ENCODE measurements at regions not wholly inside any gene's neighbourhood (a gene's known extent, or its start where the extent isn't known, plus 50 kb on each side); places are given as distances from the start of the nearest gene placed in this dataset.
A peak's percentile ranks its signal among the peaks of the same experiment; 100 is the strongest.
"Not testable (repeated sequence)": the region's sequence is repeated elsewhere in the genome, so short reads cannot be mapped to it uniquely, and the experiment has no call there.

GRCh38 chrX:82732861-82733260 lies 775.2 kb upstream of the POU3F4 start:
- no peak for DNase-seq (ENCODE audit: low read depth)

GRCh38 chrX:82734140-82734539 lies 774.0 kb upstream of the POU3F4 start:
- no peak for DNase-seq (ENCODE audit: low read depth)

GRCh38 chrX:82738313-82738712 lies 769.8 kb upstream of the POU3F4 start:
- not testable (repeated sequence) for DNase-seq (ENCODE audit: low read depth)

- no peak for DNase-seq (ENCODE audit: low read depth)
These were observed 765.7 kb upstream of the POU3F4 start for GRCh38 chrX:82742351-82742750.

- not testable (repeated sequence) for DNase-seq (ENCODE audit: low read depth)
These were observed 762.4 kb upstream of the POU3F4 start for GRCh38 chrX:82745725-82746124.

GRCh38 chrX:82748906-82749505 lies 759.1 kb upstream of the POU3F4 start:
- DNase-seq (ENCODE audit: low read depth) = peak; percentile 14

- DNase-seq (ENCODE audit: low read depth) = no peak
These were observed 751.8 kb upstream of the POU3F4 start for GRCh38 chrX:82756272-82756671.

- no peak for DNase-seq (ENCODE audit: low read depth)
These were observed 750.5 kb upstream of the POU3F4 start for GRCh38 chrX:82757614-82758013.

GRCh38 chrX:82764521-82764920 lies 743.6 kb upstream of the POU3F4 start:
- DNase-seq (ENCODE audit: low read depth) = no peak

- DNase-seq (ENCODE audit: low read depth) = no peak
These were observed 742.3 kb upstream of the POU3F4 start for GRCh38 chrX:82765811-82766210.

GRCh38 chrX:82775426-82775825 lies 732.7 kb upstream of the POU3F4 start:
- no peak for DNase-seq (ENCODE audit: low read depth)

GRCh38 chrX:82782014-82782413 lies 726.1 kb upstream of the POU3F4 start:
- no peak for DNase-seq (ENCODE audit: low read depth)

- DNase-seq (ENCODE audit: low read depth) = not testable (repeated sequence)
These were observed 695.2 kb upstream of the POU3F4 start for GRCh38 chrX:82812902-82813301.

- DNase-seq (ENCODE audit: low read depth) = no peak
These were observed 694.4 kb upstream of the POU3F4 start for GRCh38 chrX:82813671-82814078.

GRCh38 chrX:82816001-82816400 lies 692.1 kb upstream of the POU3F4 start:
- no peak for DNase-seq (ENCODE audit: low read depth)

- DNase-seq (ENCODE audit: low read depth) = no peak
These were observed 691.5 kb upstream of the POU3F4 start for GRCh38 chrX:82816562-82816961.

GRCh38 chrX:82842286-82842685 lies 665.8 kb upstream of the POU3F4 start:
- no peak for DNase-seq (ENCODE audit: low read depth)

- no peak for DNase-seq (ENCODE audit: low read depth)
These were observed 660.0 kb upstream of the POU3F4 start for GRCh38 chrX:82848111-82848510.
